ENCODE measurements at regions not wholly inside any gene's neighbourhood (a gene's known extent, or its start where the extent isn't known, plus 50 kb on each side); places are given as distances from the start of the nearest gene placed in this dataset.

GRCh38 chr2:67684991-67685390 is 287.9 kb downstream of the ETAA1 start:
- H3K36me3 Mint-ChIP-seq, result no peaks in the 10 kb centered on the region
- H3K27me3 Mint-ChIP-seq, result peaks cover 9% of the 10 kb centered on the region
- H3K4me3 Mint-ChIP-seq, result no peak overlapping the region
- no peak for DNase-seq (ENCODE audit: low spot score in 2 of 2)
- ATAC-seq (ENCODE audit: low read depth), result no peak
- H3K4me1 Mint-ChIP-seq, result no peaks in the 10 kb centered on the region
- no peaks in the 10 kb centered on the region for H3K9me3 Mint-ChIP-seq
- H3K27ac Mint-ChIP-seq, result no peak overlapping the region

- H3K27me3 Mint-ChIP-seq, result peaks cover 8% of the 10 kb centered on the region
- no peak for ATAC-seq (ENCODE audit: low read depth)
- H3K9me3 Mint-ChIP-seq, result no peaks in the 10 kb centered on the region
Observed at GRCh38 chr2:67686254-67686653, 289.1 kb downstream of the ETAA1 start.

GRCh38 chr2:67689186-67689585 is 292.1 kb downstream of the ETAA1 start:
- no peaks in the 10 kb centered on the region for H3K4me1 Mint-ChIP-seq
- no peak overlapping the region for H3K4me3 Mint-ChIP-seq
- ATAC-seq (ENCODE audit: low read depth) (no peak), DNase-seq (ENCODE audit: low spot score in 2 of 2) (no peak)
- H3K27me3 Mint-ChIP-seq, result peaks cover 11% of the 10 kb centered on the region
- no peaks in the 10 kb centered on the region for H3K36me3 Mint-ChIP-seq
- H3K9me3 Mint-ChIP-seq, result peaks cover 3% of the 10 kb centered on the region
- no peak overlapping the region for H3K27ac Mint-ChIP-seq

More at GRCh38 chr2:67686254-67686653, 289.1 kb downstream of the ETAA1 start:
- Mint-ChIP-seq H3K4me1 (no peaks in the 10 kb centered on the region), H3K36me3 (no peaks in the 10 kb centered on the region), H3K27ac (no peak overlapping the region), H3K4me3 (no peak overlapping the region)
- no peak for DNase-seq (ENCODE audit: low spot score in 2 of 2)

GRCh38 chr2:67689651-67690050 is 292.5 kb downstream of the ETAA1 start:
- DNase-seq (ENCODE audit: low spot score in 2 of 2) (no peak), ATAC-seq (ENCODE audit: low read depth) (no peak)
- no peaks in the 10 kb centered on the region for H3K36me3 Mint-ChIP-seq
- peaks cover 8% of the 10 kb centered on the region for H3K27me3 Mint-ChIP-seq
- no peak overlapping the region for H3K27ac Mint-ChIP-seq
- H3K9me3 Mint-ChIP-seq, result peaks cover 3% of the 10 kb centered on the region
- no peaks in the 10 kb centered on the region for H3K4me1 Mint-ChIP-seq
- H3K4me3 Mint-ChIP-seq, result no peak overlapping the region

GRCh38 chr2:67694445-67694844 is 297.3 kb downstream of the ETAA1 start:
- Mint-ChIP-seq H3K9me3 (peaks cover 3% of the 10 kb centered on the region), H3K27me3 (peaks cover 13% of the 10 kb centered on the region), H3K4me1 (no peaks in the 10 kb centered on the region), H3K27ac (no peak overlapping the region), H3K4me3 (no peak overlapping the region), H3K36me3 (no peaks in the 10 kb centered on the region)
- DNase-seq (ENCODE audit: low spot score in 2 of 2) (no peak), ATAC-seq (ENCODE audit: low read depth) (no peak)

GRCh38 chr2:67701011-67701410 is 303.9 kb downstream of the ETAA1 start:
- Mint-ChIP-seq H3K9me3 (peaks cover 2% of the 10 kb centered on the region), H3K4me3 (no peak overlapping the region), H3K27ac (no peak overlapping the region), H3K36me3 (no peaks in the 10 kb centered on the region), H3K27me3 (peaks cover 4% of the 10 kb centered on the region), H3K4me1 (no peaks in the 10 kb centered on the region)
- no peak for ATAC-seq (ENCODE audit: low read depth)
- DNase-seq (ENCODE audit: low spot score in 2 of 2), result no peak

- no peaks in the 10 kb centered on the region for H3K4me1 Mint-ChIP-seq
- peaks cover 2% of the 10 kb centered on the region for H3K9me3 Mint-ChIP-seq
- no peaks in the 10 kb centered on the region for H3K36me3 Mint-ChIP-seq
- DNase-seq (ENCODE audit: low spot score in 2 of 2), result no peak
- no peak overlapping the region for H3K4me3 Mint-ChIP-seq
- no peak for ATAC-seq (ENCODE audit: low read depth)
- H3K27ac Mint-ChIP-seq, result no peak overlapping the region
- H3K27me3 Mint-ChIP-seq, result peaks cover 4% of the 10 kb centered on the region
Observed at GRCh38 chr2:67702284-67702683, 305.2 kb downstream of the ETAA1 start.

GRCh38 chr2:67702937-67703336 is 305.8 kb downstream of the ETAA1 start:
- Mint-ChIP-seq H3K9me3 (peaks cover 2% of the 10 kb centered on the region), H3K4me3 (no peak overlapping the region), H3K27me3 (peaks cover 4% of the 10 kb centered on the region), H3K27ac (no peak overlapping the region), H3K36me3 (no peaks in the 10 kb centered on the region), H3K4me1 (no peaks in the 10 kb centered on the region)
- DNase-seq (ENCODE audit: low spot score in 2 of 2), result no peak
- ATAC-seq (ENCODE audit: low read depth), result no peak

GRCh38 chr2:67706082-67706481 is 308.9 kb downstream of the ETAA1 start:
- ATAC-seq (ENCODE audit: low read depth), result no peak
- H3K9me3 Mint-ChIP-seq, result no peaks in the 10 kb centered on the region
- no peak overlapping the region for H3K4me3 Mint-ChIP-seq
- no peaks in the 10 kb centered on the region for H3K36me3 Mint-ChIP-seq
- no peaks in the 10 kb centered on the region for H3K4me1 Mint-ChIP-seq
- H3K27me3 Mint-ChIP-seq, result peaks cover 4% of the 10 kb centered on the region
- DNase-seq (ENCODE audit: low spot score in 2 of 2), result no peak
- no peak overlapping the region for H3K27ac Mint-ChIP-seq

GRCh38 chr2:67707896-67708295 is 310.8 kb downstream of the ETAA1 start:
- ATAC-seq (ENCODE audit: low read depth) (no peak), DNase-seq (ENCODE audit: low spot score in 2 of 2) (no peak)
- Mint-ChIP-seq H3K27ac (no peak overlapping the region), H3K27me3 (peaks cover 4% of the 10 kb centered on the region), H3K4me3 (no peak overlapping the region), H3K36me3 (no peaks in the 10 kb centered on the region), H3K4me1 (no peaks in the 10 kb centered on the region), H3K9me3 (no peaks in the 10 kb centered on the region)

- DNase-seq (ENCODE audit: low spot score in 2 of 2) (no peak), ATAC-seq (ENCODE audit: low read depth) (no peak)
- H3K27me3 Mint-ChIP-seq, result peaks cover 4% of the 10 kb centered on the region
- H3K9me3 Mint-ChIP-seq, result no peaks in the 10 kb centered on the region
- H3K4me3 Mint-ChIP-seq, result no peak overlapping the region
- no peak overlapping the region for H3K27ac Mint-ChIP-seq
- H3K4me1 Mint-ChIP-seq, result no peaks in the 10 kb centered on the region
- H3K36me3 Mint-ChIP-seq, result no peaks in the 10 kb centered on the region
Observed at GRCh38 chr2:67709835-67710234, 312.7 kb downstream of the ETAA1 start.

GRCh38 chr2:67712484-67712883 is 315.4 kb downstream of the ETAA1 start:
- Mint-ChIP-seq H3K4me3 (no peak overlapping the region), H3K9me3 (no peaks in the 10 kb centered on the region), H3K36me3 (no peaks in the 10 kb centered on the region), H3K4me1 (no peaks in the 10 kb centered on the region), H3K27me3 (no peaks in the 10 kb centered on the region), H3K27ac (no peak overlapping the region)
- DNase-seq (ENCODE audit: low spot score in 2 of 2) (no peak), ATAC-seq (ENCODE audit: low read depth) (no peak)

GRCh38 chr2:67713376-67713775 is 316.2 kb downstream of the ETAA1 start:
- Mint-ChIP-seq H3K4me1 (no peaks in the 10 kb centered on the region), H3K9me3 (no peaks in the 10 kb centered on the region), H3K36me3 (no peaks in the 10 kb centered on the region), H3K4me3 (no peak overlapping the region), H3K27me3 (peaks cover 3% of the 10 kb centered on the region), H3K27ac (no peak overlapping the region)
- DNase-seq (ENCODE audit: low spot score in 2 of 2), result no peak
- no peak for ATAC-seq (ENCODE audit: low read depth)

GRCh38 chr2:67716895-67717396 is 319.8 kb downstream of the ETAA1 start:
- Mint-ChIP-seq H3K4me1 (no peaks in the 10 kb centered on the region), H3K4me3 (no peak overlapping the region), H3K36me3 (no peaks in the 10 kb centered on the region), H3K27ac (no peak overlapping the region), H3K27me3 (peaks cover 3% of the 10 kb centered on the region), H3K9me3 (peaks cover 4% of the 10 kb centered on the region)
- DNase-seq (ENCODE audit: low spot score in 2 of 2), result no peak
- no peak for ATAC-seq (ENCODE audit: low read depth)

- no peaks in the 10 kb centered on the region for H3K36me3 Mint-ChIP-seq
- DNase-seq (ENCODE audit: low spot score in 2 of 2), result no peak
- peaks cover 3% of the 10 kb centered on the region for H3K27me3 Mint-ChIP-seq
- no peak overlapping the region for H3K4me3 Mint-ChIP-seq
- no peak for ATAC-seq (ENCODE audit: low read depth)
- H3K4me1 Mint-ChIP-seq, result no peaks in the 10 kb centered on the region
- H3K27ac Mint-ChIP-seq, result no peak overlapping the region
- peaks cover 4% of the 10 kb centered on the region for H3K9me3 Mint-ChIP-seq
Observed at GRCh38 chr2:67717692-67718091, 320.6 kb downstream of the ETAA1 start.
